Epidermal melanocyte (primary cell): ENCODE measurements at regions not wholly inside any gene's neighbourhood (a gene's known extent, or its start where the extent isn't known, plus 50 kb on each side); places are given as distances from the start of the nearest gene placed in this dataset.

Source experiments
- DNase-seq: peaks from one replicate; pipeline ENCODE4 v3.0.0; 2011; ENCODE audit warnings: low spot score; ENCODE audit not compliant: insufficient read length

DNA sequence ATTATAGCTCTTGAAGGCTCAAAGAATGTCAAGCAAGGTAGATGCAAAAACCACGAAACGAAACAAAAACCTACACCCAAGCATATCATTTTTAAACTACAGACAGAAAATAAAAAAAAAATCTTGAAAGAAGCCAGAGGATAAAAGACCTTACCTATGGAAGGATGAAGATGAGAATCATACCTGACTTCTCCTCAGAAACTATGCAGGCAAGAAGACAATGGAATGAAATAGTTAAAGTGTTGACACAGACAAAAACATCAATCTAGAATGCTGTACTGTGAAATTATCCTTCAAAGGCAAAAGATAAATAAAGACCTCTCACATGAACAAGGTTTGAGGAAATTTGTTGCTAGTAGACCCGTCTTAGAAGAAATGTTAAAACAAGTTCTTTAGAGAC, 372.0 kb downstream of the ZIC4 start:
- no peak for DNase-seq

DNA sequence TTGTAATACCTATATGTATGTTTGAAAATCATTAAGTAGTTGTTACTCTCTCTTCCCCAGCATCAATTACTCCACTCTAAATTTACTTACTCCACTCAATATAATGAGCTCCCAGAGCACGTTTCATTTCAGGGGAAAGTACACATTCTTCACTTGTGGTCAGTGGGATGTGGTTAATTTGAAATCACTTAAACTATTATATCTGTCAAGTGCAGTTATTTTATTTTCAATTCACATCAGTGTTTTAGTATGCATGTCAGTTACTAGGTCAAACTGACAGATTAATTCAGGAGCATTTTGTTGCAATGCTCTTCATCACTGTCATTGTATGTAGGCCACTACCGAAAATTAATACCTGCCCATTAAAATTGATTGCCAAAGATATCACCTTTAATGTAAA, 376.1 kb downstream of the ZIC4 start:
- no peak for DNase-seq

DNA sequence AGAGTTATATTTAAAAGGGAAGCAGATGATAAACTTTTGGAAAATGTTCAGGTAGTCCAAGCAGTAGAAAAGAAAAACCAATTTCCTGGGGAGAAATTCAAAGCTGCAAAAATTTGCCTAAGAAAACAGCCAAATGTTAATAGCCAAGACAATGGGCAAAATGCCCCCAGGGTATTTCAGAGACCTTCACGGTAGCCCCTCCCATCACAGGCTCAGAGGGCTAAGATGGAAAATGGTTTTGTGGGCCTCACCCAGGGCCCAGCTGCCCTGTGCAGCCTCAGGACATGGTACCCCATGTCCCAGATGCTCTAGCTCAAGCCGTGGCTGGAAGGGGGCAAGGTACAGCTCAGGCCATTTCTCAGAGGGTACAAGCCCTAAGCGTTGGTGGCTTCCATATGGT, 391.0 kb downstream of the ZIC4 start:
- no peak for DNase-seq

DNA sequence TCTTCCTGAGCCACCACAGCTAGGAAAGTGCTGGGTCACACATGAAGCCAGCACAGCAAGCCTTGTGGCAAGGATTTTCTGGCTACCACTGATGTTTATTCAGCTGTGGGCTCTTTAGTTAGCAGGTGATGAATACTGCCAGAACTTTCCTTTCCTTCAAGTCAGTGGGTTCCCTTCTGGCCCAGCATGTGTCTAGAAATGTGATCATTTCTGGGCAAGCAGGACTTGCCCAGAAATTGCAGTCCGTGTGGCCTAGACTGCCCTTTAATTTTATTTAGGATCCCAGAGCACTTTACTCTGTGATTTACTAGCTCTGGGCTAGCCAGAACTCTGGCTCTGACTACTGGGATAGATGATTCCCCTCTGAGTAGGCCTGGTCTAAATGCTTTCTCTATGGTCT, 397.5 kb downstream of the ZIC4 start:
- DNase-seq = no peak

DNA sequence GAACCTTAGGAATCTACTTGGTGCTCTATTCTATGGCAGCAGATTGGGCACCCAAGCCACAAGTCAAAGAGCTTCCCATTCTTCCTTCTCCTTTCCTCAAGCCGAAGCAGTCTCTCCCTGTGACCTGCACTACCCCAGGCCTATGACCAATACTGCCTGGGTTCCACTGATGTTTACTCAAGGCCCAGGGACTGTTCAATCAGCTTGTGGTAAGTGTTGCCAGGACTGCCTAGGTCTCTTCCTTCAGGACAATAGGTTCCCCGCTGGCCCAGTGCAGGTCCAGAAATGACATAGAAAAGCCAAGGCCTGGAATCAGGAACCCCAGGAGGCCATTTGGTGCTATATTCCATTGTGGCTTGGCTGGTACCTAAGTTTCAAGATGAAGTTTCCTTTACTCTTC, 397.9 kb downstream of the ZIC4 start:
- no peak for DNase-seq

DNA sequence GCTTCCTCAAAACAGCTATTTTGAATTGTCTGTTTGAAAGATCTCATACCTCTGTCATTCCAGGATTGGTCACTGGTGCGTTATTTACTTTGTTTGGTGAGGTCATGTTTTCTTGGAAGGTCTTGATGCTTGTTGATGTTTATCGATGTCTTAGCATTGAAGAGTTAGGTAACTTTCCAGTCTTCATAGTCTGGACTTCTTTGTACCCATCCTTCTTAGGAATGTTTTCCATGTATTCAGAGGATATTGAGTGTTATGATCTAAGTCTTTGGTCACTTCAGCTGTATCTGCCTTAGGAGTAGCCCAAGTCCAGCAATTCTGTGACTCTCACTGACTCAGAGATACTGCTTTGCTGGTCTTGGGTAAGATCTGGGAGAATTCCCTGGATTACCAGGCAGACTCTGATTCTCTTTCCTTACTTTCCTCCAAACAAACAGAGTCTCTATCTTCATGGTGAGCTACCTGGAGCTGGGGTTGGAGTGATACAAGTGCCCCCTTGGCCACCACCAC, 398.6 kb downstream of the ZIC4 start:
- DNase-seq = no peak

DNA sequence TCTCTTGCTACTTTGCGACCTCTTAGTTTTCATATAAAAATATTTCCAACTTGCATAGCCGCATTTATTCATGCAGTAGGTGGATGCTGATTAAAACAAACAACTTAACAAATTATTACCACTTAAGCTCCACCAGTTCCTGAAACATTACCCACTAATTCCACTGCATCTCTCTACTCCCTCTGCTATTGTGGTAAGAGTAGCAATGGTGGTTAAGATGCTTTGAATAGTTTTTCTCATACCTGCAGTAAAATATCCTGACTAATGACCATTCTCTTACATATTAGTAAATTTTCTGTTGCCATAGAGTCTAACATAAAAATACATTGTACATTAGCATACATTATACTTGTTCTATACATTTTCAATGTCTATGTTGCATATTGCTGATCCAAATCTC, 397.6 kb upstream of the PLSCR5 start:
- DNase-seq = no peak

DNA sequence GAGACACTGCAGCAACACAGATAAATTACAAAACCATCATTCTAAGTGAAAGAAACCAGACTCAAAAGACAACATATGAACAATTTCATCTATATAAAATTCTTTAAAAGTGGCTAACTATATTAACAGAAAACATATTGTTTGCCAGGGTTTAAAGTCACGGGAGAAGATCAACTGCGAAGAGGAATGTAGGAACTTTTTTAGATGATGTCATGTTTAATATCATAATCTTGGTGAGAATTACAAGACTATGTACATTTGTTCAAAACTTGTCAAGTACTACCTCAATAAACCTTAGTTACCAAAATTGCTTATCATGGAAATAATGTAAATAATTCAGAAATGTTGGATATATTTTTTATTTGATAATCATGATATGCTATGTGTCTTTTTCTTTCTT, 395.1 kb upstream of the PLSCR5 start:
- DNase-seq = no peak

DNA sequence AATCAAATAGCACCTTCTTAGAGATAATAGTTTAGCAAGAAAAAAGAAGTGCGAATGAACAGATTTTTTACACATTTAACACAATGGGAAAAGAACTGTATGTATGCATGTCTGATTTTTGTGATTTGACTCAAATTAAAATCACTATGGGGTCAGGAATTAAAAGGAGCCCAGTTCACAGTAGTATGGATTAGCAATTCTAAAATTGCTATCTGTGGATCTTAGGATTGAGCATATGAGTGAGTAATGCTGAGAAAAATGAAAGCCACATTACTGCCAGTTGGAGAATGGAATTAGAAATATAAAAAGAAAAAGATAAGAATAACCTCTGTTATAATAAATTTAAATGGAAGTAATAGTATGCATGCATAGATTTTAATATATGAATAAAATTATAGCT, 386.8 kb upstream of the PLSCR5 start:
- no peak for DNase-seq

DNA sequence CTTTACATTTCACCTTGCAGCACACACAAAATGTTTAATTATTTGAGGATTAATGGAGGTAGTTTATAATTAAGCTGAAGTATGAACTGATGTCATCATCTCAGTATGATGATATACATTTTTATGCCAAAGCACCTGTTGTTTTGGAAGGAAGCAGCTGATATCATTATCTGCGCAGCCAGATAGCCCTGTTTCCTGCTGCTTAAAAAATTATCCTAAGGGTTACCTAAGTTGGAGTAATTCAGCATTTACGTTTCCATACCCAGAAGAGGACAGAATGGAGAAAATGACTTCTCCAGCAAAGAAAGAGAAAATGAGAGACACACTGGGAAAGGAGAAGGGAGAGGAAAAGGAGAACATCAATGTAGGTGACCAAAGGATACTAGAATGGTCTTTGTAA, 370.3 kb upstream of the PLSCR5 start:
- DNase-seq = no peak

DNA sequence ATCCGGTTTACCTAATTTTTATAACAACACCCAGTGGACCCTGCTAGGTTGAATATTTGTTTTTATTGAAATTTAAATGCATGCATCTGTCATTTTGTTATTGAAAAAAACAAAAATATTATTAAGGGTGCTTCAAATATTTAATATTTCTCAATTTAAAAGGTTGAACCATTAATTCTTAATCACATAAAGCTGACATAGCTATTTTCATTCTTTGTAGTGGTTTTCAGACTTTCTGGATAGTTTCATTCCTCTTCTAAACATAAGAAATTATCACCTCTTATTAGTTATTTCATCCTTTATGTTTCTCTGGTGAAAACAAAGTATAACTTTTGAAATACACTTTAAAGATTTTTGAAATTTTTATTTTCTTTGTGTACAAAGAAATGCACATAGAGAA, 369.9 kb upstream of the PLSCR5 start:
- DNase-seq = no peak

DNA sequence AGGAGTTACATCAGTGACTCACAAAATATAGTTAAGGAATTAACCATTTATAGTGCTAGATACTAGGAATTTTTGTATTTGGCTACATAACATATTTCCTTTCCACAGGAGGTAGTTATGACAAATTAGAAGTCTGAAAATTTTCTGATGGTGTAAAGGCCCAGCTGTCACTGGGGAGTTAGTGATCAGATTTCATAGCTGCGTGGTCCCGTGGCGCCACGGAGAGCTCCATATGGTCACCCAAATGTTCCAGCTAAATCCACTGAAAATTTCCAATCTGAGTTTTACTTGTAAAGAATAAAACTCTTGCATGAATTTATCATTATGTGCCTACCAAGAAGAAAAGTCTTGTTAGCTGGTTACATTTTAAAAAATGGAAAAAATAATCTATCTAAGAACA, 368.9 kb upstream of the PLSCR5 start:
- DNase-seq = no peak

DNA sequence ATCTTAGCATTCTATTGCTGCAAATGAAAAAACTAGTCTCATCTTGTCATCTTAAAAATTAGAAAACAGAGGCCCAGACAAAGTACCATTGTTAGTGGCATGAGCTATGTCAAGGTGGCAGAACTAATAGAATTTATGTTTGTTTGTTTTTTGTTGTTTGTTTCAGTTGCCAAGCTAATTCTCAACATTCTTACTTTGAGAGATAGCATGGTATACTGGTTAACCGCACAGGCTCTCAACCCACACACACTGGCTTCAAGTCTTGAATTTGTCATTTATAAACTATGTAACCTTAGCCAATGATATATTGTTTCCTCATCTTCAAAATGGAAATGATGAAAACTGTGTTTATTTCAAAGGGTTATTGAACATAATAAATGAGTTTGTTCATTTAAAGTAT, 367.6 kb upstream of the PLSCR5 start:
- DNase-seq = no peak

DNA sequence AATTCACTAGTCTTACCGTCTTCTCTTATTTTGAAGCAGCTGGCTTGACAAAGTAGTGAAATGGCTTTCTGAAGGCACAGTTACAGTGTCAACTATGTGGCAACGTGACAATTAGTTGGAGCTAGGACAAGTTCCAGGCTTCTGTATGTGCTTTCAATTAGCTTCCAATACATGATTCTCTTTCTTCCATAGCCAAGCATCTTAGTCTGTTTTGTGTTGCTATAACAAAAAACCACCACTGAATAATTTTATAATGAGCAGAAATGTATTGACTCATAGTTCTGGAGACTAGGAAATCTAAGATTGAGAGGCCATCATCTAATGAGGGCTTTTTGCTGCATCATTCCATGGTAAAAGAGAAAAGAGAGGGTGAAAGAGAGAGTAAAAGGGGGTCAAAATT, 365.1 kb upstream of the PLSCR5 start:
- no peak for DNase-seq

DNA sequence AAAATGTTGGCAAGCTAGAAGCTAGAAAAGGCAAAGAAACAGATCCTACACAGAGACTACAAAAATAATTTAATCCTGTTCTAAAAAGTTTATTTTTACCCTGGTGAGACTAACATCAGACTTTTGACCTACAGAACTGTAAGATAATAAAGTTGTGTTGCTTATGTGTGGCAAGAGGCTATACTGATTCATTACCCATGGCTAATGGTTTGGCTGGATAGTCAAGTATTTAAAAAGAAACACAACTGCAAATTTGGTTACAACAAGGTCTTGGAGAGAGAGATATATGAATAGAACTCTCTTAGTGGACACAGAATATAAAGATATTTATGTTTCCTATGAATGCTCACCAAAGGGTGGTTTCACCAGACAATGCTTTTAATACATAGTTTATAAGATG, 364.2 kb upstream of the PLSCR5 start:
- no peak for DNase-seq

DNA sequence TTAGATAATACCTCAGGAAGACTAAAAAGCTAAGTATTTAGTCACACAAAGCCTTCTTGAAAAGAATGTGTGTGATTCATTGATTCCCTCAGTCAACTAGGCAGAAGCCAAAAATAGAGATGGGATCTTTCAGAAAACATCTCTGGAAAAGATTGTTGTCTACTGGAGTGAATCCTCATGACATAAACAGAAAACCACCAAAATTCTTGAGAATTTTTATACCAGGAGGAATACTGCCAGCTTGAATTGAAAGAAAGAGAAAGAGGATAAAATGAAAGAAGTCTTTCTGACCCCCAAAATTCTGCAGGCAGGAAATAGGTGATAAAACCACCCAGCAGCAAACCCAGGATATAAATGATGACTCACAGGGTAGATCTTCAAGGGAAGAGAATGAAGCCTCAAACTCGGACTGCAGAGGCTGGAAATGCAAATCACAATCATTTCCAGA, 363.1 kb upstream of the PLSCR5 start:
- DNase-seq = peak; percentile 21

DNA sequence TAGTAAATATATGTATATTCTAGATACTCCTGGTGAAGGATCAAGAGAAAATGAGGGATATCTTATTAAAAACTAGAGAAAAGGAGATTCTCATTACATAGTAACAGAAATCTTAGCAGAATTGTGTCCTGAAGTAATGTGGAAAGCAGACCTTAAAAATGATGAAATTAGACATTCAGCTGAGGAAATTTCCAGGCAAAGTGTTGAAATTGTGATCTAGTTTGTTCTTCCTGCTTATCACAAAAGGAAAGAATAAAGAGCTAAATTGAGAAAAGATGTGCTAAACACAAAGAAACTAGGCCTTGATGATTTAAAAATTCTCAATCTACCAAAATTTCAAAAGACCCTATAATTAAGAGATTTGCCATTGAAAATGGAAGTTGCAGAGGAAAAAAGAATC, 362.6 kb upstream of the PLSCR5 start:
- no peak for DNase-seq

DNA sequence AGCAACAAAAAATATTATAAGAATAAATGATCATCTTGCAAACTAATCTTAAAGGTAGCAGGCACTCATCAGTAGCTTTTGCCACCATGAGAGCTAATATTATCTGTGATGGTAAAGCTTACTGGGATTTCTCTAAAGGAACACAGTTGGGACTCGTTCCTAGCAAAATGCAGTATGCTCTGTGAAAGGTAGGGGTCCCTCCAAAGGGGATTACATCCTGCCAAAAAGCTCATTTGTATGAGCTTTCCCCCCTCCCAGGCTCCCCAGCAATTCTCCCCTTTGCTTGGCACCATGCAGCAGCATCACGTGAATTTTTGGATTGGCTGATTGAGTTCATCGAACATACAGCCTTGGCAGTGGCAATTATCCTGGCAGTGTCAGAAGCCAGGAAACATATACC, 361.0 kb upstream of the PLSCR5 start:
- DNase-seq = no peak

DNA sequence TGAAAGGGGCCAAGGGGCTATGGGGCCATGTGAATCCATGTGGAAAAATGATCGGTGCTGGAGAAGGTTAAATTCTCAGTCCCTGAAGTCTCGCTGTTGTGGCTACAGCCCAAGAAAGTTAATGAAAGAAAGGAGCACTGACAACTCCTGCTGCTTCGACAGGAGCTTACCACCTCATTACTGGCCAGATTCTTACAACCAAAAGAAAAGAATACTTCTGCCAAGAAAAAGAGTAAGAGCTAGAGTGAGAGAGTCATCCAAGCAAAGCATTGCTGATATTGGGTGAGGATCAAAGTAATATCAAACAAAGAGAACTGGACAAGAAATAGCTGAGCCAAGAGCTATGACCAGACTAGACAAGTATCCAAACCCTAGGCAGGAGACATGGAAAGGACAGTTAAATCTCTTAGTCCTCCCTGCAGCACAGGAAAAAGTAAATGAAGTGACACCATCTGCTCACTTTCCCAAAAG, 348.4 kb upstream of the PLSCR5 start:
- no peak for DNase-seq

DNA sequence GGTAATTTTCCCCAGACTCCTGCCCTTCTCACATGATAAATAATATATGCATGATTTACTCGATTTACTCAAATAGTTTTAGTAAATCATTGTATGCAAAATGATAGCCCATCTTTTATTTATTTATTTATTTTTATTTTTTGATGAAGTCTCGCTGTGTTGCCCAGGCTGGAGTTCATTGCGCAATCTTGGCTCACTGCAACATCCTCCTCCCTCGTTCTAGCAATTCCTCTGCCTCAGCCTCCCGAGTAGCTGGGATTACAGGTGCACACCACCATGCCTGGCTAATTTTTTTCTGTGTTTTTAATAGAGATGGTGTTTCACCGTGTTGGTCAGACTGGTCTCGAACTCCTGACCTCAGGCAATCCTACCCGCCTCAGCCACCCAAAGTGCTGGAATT, 343.8 kb upstream of the PLSCR5 start:
- DNase-seq = no peak

DNA sequence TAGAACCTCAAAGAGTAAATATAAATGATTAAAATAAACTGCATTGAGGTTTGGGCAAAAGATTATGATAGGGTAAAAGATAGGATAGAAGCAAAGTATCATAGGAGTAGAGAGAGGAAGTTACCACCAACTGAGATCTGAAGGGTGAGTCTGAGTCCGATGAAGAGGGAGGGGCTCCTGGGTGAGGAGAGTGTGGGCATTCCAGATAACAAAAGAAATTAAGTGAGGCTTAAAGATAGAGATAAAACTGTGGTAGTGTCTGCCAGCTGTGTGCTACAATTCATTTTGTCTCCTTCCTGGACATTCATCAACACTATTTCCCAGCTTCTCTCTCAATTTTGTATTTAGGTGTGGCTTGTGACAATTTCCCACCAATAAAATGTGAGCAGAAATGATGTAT, 343.0 kb upstream of the PLSCR5 start:
- DNase-seq = no peak

DNA sequence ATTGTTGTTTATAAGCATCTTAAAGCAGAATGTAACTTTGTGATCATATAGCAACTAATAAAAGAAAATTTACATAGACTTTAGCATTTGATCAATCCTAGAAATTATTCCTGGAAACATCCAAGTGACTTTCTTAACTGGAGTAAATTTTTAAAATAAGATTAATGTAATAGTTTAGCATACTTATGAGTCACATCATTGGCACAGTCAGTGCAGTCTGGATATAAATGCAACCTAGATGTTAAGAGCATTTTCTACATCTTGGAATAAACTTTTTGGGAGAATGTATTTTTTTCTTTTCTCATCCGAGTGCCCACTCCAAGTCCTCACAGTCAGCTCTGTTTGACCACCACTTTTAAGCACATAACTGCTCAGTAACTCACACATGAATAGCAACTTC, 324.6 kb upstream of the PLSCR5 start:
- DNase-seq = no peak

DNA sequence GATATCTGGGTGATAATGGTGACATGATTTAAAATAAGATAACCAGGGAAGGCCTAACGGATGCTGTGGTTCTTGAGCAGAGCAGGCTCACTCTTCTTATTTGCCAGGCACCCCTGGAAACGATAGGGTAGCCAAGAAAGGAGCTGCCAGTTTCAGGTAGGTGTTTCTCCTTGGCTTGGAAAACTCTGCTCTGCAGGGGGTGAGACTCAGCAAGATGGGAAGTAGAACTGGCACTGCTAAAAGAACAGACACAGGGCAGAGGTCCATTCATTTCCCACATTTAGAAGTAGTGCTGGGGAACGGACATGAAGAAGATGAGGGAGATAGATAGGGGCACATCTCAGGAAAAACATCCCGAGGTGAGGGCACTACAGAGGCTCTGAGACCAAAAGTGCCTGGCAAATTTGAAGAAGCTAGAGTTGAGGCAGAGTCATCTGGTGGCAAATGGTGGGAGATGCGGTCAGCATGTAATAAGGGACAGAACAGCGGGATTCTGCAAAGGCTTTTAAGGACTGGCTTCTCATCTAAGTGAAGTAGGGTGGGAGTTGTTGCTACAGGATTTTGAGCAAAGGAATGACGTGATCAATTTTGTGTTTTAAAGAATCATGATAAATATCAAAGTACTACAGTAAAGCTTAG, 323.4 kb upstream of the PLSCR5 start:
- no peak for DNase-seq

DNA sequence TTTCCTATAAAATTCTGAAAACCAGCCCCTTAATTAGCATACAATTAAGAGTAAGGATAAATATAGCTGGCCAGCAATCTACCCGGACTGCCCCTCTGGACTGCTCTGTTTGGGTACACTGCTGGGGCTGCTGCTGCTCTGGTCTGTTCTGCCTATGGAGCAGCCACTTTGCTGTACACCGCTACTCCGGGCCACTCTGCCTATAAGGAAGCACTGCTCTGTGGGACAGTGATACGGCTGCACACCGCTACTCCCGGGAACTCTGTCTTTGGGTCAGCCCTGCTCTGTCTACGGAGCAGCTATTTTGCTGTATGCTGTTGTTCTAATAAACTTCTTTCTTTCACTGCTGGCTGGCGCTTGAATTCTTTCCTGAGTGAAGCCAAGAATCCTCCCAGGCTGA, 316.5 kb upstream of the PLSCR5 start:
- no peak for DNase-seq
